ENCODE measurements at regions not wholly inside any gene's neighbourhood (a gene's known extent, or its start where the extent isn't known, plus 50 kb on each side); places are given as distances from the start of the nearest gene placed in this dataset.

- Histone ChIP-seq H2AFZ (ENCODE audit: insufficient read depth, low read depth, low read length, poor library complexity, severe bottlenecking) (peak overlapping the region; percentile 74), H3K9me3 (ENCODE audit: control extremely low read depth in 1 of 3, control insufficient read depth in 2 of 3, insufficient read depth in 1 of 3, low read length in 2 of 3) (no peaks in the 10 kb centered on the region), H3K4me2 (replicated peaks; ENCODE audit: low read depth, low read length, poor library complexity, severe bottlenecking) (peak overlapping the region; percentile 67), H3K79me2 (ENCODE audit: control insufficient read depth, insufficient read depth, low read length) (no peaks in the 10 kb centered on the region), H3K4me1 (ENCODE audit: control insufficient read depth in 2 of 2, insufficient read depth in 2 of 2, low read length in 2 of 2) (no peaks in the 10 kb centered on the region), H4K20me1 (ENCODE audit: control insufficient read depth, insufficient read depth, low read length, poor library complexity, severe bottlenecking) (no peaks in the 10 kb centered on the region), H3K27ac (ENCODE audit: low read length in 2 of 2) (no peak overlapping the region), H3K4me3 (ENCODE audit: control extremely low read depth in 1 of 5, extremely low read depth in 1 of 5, insufficient read depth in 1 of 5, low read depth in 2 of 5, low read length in 4 of 5) (peak overlapping the region in 3 of 5 experiments; percentile 53 to 68 (median 60)), H3K9ac (ENCODE audit: low read length) (peak overlapping the region; percentile 70), H3K36me3 (replicated peaks in 1 of 2; ENCODE audit: control extremely low read depth in 1 of 2, control insufficient read depth in 1 of 2, extremely low read depth in 1 of 2, insufficient read depth in 2 of 2, low read length in 1 of 2) (no peaks in the 10 kb centered on the region), H3K27me3 (replicated peaks in 1 of 4; ENCODE audit: control extremely low read depth in 1 of 4, control insufficient read depth in 3 of 4, insufficient read depth in 4 of 4, low read length in 3 of 4) (no peaks in the 10 kb centered on the region)
- H3K4me1 Mint-ChIP-seq, result peaks cover 7% of the 10 kb centered on the region
- no CpG with 5 or more reads among the region's 2 CpGs for WGBS (ENCODE audit: insufficient coverage)
- no peaks in the 10 kb centered on the region for H3K9me3 Mint-ChIP-seq (ENCODE audit: insufficient read depth)
- POLR2A ChIA-PET, result no interaction called here
- H3K4me3 Mint-ChIP-seq, result peak overlapping the region; percentile 82
- CTCF ChIA-PET, result no interaction called here
- DNase-seq, result no peak
- intact Hi-C loops (cut with micrococcal nuclease), result no loop called here
- H3K27ac Mint-ChIP-seq, result no peak overlapping the region
- no peaks in the 10 kb centered on the region for H3K27me3 Mint-ChIP-seq
- no peak for TF ChIP-seq EZH2 (IDR thresholded peaks at IDR 0.05; ENCODE audit: borderline replicate concordance, insufficient read depth, low read depth, low read length, poor library complexity, severe bottlenecking)
- TF ChIP-seq, protein P1, sequence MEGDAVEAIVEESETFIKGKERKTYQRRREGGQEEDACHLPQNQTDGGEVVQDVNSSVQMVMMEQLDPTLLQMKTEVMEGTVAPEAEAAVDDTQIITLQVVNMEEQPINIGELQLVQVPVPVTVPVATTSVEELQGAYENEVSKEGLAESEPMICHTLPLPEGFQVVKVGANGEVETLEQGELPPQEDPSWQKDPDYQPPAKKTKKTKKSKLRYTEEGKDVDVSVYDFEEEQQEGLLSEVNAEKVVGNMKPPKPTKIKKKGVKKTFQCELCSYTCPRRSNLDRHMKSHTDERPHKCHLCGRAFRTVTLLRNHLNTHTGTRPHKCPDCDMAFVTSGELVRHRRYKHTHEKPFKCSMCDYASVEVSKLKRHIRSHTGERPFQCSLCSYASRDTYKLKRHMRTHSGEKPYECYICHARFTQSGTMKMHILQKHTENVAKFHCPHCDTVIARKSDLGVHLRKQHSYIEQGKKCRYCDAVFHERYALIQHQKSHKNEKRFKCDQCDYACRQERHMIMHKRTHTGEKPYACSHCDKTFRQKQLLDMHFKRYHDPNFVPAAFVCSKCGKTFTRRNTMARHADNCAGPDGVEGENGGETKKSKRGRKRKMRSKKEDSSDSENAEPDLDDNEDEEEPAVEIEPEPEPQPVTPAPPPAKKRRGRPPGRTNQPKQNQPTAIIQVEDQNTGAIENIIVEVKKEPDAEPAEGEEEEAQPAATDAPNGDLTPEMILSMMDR (IDR thresholded peaks at IDR 0.05), result no peak
- ATAC-seq (ENCODE audit: low read depth), result no peak
Observed at GRCh38 chr2:193348055-193348454, 1153.3 kb upstream of the TMEFF2 start.

- Mint-ChIP-seq H3K27ac (no peak overlapping the region), H3K4me1 (no peaks in the 10 kb centered on the region), H3K4me3 (no peak overlapping the region), H3K27me3 (no peaks in the 10 kb centered on the region), H3K9me3 (ENCODE audit: insufficient read depth) (no peaks in the 10 kb centered on the region)
- H3K4me2 ChIP-seq (replicated peaks; ENCODE audit: low read depth, low read length, poor library complexity, severe bottlenecking), result no peak overlapping the region
- no peak overlapping the region for H3K27ac ChIP-seq (ENCODE audit: low read length in 2 of 2)
- H3K4me1 ChIP-seq (ENCODE audit: control insufficient read depth in 2 of 2, insufficient read depth in 2 of 2, low read length in 2 of 2), result peaks cover 0 to 1% of the 10 kb centered on the region in 2 donors
- TF ChIP-seq, protein P1 (IDR thresholded peaks at IDR 0.05), result no peak
- TF ChIP-seq EZH2 (IDR thresholded peaks at IDR 0.05; ENCODE audit: borderline replicate concordance, insufficient read depth, low read depth, low read length, poor library complexity, severe bottlenecking), result no peak
- no peaks in the 10 kb centered on the region for H4K20me1 ChIP-seq (ENCODE audit: control insufficient read depth, insufficient read depth, low read length, poor library complexity, severe bottlenecking)
- CTCF ChIA-PET, result no interaction called here
- no peak for ATAC-seq (ENCODE audit: low read depth)
- no peaks in the 10 kb centered on the region for H3K36me3 ChIP-seq (replicated peaks in 1 of 2; ENCODE audit: control extremely low read depth in 1 of 2, control insufficient read depth in 1 of 2, extremely low read depth in 1 of 2, insufficient read depth in 2 of 2, low read length in 1 of 2)
- intact Hi-C loops (cut with micrococcal nuclease), result no loop called here
- POLR2A ChIA-PET, result no interaction called here
- DNase-seq, result no peak
- no peak overlapping the region for H2AFZ ChIP-seq (ENCODE audit: insufficient read depth, low read depth, low read length, poor library complexity, severe bottlenecking)
- H3K79me2 ChIP-seq (ENCODE audit: control insufficient read depth, insufficient read depth, low read length), result no peaks in the 10 kb centered on the region
- no peak overlapping the region for H3K4me3 ChIP-seq (ENCODE audit: control extremely low read depth in 1 of 5, extremely low read depth in 1 of 5, insufficient read depth in 1 of 5, low read depth in 2 of 5, low read length in 4 of 5)
- no CpG with 5 or more reads among the region's 1 CpG for WGBS (ENCODE audit: insufficient coverage)
- H3K27me3 ChIP-seq (replicated peaks in 1 of 4; ENCODE audit: control extremely low read depth in 1 of 4, control insufficient read depth in 3 of 4, insufficient read depth in 4 of 4, low read length in 3 of 4), result no peaks in the 10 kb centered on the region
- peaks cover 0 to 2% (median 0%) of the 10 kb centered on the region in 3 donors for H3K9me3 ChIP-seq (ENCODE audit: control extremely low read depth in 1 of 3, control insufficient read depth in 2 of 3, insufficient read depth in 1 of 3, low read length in 2 of 3)
- H3K9ac ChIP-seq (ENCODE audit: low read length), result no peak overlapping the region
Observed at GRCh38 chr2:193336781-193337180, 1142.0 kb upstream of the TMEFF2 start.

Data from B cell (primary cell).